ENCODE measurements at regions not wholly inside any gene's neighbourhood (a gene's known extent, or its start where the extent isn't known, plus 50 kb on each side); places are given as distances from the start of the nearest gene placed in this dataset.

- no peak overlapping the region for H3K4me3 ChIP-seq (ENCODE audit: low read length)
- DNase-seq (ENCODE audit: low read depth) = no peak
- TF ChIP-seq CTCF (IDR thresholded peaks at IDR 0.05; ENCODE audit: insufficient read depth, low read depth, low read length, missing control alignments) = no peak
Observed at GRCh38 chr4:133379681-133380438, 230.8 kb downstream of the PCDH10 start.

GRCh38 chr4:133377286-133377685 is 228.2 kb downstream of the PCDH10 start:
- TF ChIP-seq CTCF (IDR thresholded peaks at IDR 0.05; ENCODE audit: insufficient read depth, low read depth, low read length, missing control alignments) = no peak
- DNase-seq (ENCODE audit: low read depth) = no peak
- H3K4me3 ChIP-seq (ENCODE audit: low read length) = no peak overlapping the region

- no peak for TF ChIP-seq CTCF (IDR thresholded peaks at IDR 0.05; ENCODE audit: insufficient read depth, low read depth, low read length, missing control alignments)
- no peak overlapping the region for H3K4me3 ChIP-seq (ENCODE audit: low read length)
- no peak for DNase-seq (ENCODE audit: low read depth)
Observed at GRCh38 chr4:133372699-133373098, 223.6 kb downstream of the PCDH10 start.

GRCh38 chr4:133355633-133356032 is 206.5 kb downstream of the PCDH10 start:
- DNase-seq (ENCODE audit: low read depth) = no peak
- TF ChIP-seq CTCF (IDR thresholded peaks at IDR 0.05; ENCODE audit: insufficient read depth, low read depth, low read length, missing control alignments) = no peak
- no peak overlapping the region for H3K4me3 ChIP-seq (ENCODE audit: low read length)

- TF ChIP-seq CTCF (IDR thresholded peaks at IDR 0.05; ENCODE audit: insufficient read depth, low read depth, low read length, missing control alignments) = no peak
- no peak overlapping the region for H3K4me3 ChIP-seq (ENCODE audit: low read length)
- DNase-seq (ENCODE audit: low read depth) = no peak
Observed at GRCh38 chr4:133347409-133347808, 198.3 kb downstream of the PCDH10 start.

GRCh38 chr4:133324491-133324890 is 175.4 kb downstream of the PCDH10 start:
- no peak for DNase-seq (ENCODE audit: low read depth)
- no peak overlapping the region for H3K4me3 ChIP-seq (ENCODE audit: low read length)
- TF ChIP-seq CTCF (IDR thresholded peaks at IDR 0.05; ENCODE audit: insufficient read depth, low read depth, low read length, missing control alignments) = no peak

- no peak overlapping the region for H3K4me3 ChIP-seq (ENCODE audit: low read length)
- no peak for TF ChIP-seq CTCF (IDR thresholded peaks at IDR 0.05; ENCODE audit: insufficient read depth, low read depth, low read length, missing control alignments)
- no peak for DNase-seq (ENCODE audit: low read depth)
Observed at GRCh38 chr4:133323670-133324069, 174.6 kb downstream of the PCDH10 start.

All from epithelial cell of esophagus (primary cell).